RWPE2 (cell line): ENCODE measurements at regions not wholly inside any gene's neighbourhood (a gene's known extent, or its start where the extent isn't known, plus 50 kb on each side); places are given as distances from the start of the nearest gene placed in this dataset.
"Not testable (repeated sequence)": the region's sequence is repeated elsewhere in the genome, so short reads cannot be mapped to it uniquely, and the experiment has no call there.

Experiments used
- ATAC-seq: fragments of 200-7000 bp; cut with Tn5 transposase; 3 replicates; pipeline ENCODE4 v1.9.1; 2021; ENCODE audit warnings: low read depth
- DNase-seq: peaks from one replicate; pipeline ENCODE4 v3.0.0-alpha.2; 2020; ENCODE audit warnings: low spot score
- H3K27ac ChIP-seq: fragments of 450-650 bp; 2 replicates; pipeline ENCODE4 v1.5.1; 2017; ENCODE audit warnings: mild to moderate bottlenecking; ENCODE audit not compliant: poor library complexity, severe bottlenecking
- H3K27me3 ChIP-seq: fragments of 250-450 bp; sonication (Bioruptor Pico); 2 replicates; pipeline ENCODE4 v1.5.1; 2021; ENCODE audit warnings: mild to moderate bottlenecking, moderate library complexity; ENCODE audit not compliant: insufficient read depth, poor library complexity, severe bottlenecking
- H3K36me3 ChIP-seq: fragments of 250-450 bp; sonication (Bioruptor Pico); 2 replicates; pipeline ENCODE4 v1.5.1; 2020; ENCODE audit warnings: low read depth, mild to moderate bottlenecking, moderate library complexity
- H3K4me1 ChIP-seq: fragments of 250-450 bp; sonication (Bioruptor Pico); 2 replicates; pipeline ENCODE4 v1.5.1; 2021; ENCODE audit warnings: mild to moderate bottlenecking, moderate library complexity; ENCODE audit not compliant: insufficient read depth, poor library complexity, severe bottlenecking
- H3K4me3 ChIP-seq: fragments of 250-450 bp; sonication (Bioruptor Pico); 2 replicates; pipeline ENCODE4 v1.5.1; 2021; ENCODE audit warnings: mild to moderate bottlenecking, moderate library complexity; ENCODE audit not compliant: severe bottlenecking
- H3K9me3 ChIP-seq: fragments of 250-450 bp; sonication (Bioruptor Pico); 2 replicates; pipeline ENCODE4 v1.5.1; 2021; ENCODE audit warnings: mild to moderate bottlenecking, moderate library complexity; ENCODE audit not compliant: severe bottlenecking
- TF ChIP-seq, protein P1 (sequence below): fragments of 450-650 bp; IDR thresholded peaks from one replicate; pipeline ENCODE4 v1.5.1; 2017; ENCODE audit warnings: mild to moderate bottlenecking, moderate library complexity; ENCODE audit not compliant: poor library complexity, severe bottlenecking

DNA sequence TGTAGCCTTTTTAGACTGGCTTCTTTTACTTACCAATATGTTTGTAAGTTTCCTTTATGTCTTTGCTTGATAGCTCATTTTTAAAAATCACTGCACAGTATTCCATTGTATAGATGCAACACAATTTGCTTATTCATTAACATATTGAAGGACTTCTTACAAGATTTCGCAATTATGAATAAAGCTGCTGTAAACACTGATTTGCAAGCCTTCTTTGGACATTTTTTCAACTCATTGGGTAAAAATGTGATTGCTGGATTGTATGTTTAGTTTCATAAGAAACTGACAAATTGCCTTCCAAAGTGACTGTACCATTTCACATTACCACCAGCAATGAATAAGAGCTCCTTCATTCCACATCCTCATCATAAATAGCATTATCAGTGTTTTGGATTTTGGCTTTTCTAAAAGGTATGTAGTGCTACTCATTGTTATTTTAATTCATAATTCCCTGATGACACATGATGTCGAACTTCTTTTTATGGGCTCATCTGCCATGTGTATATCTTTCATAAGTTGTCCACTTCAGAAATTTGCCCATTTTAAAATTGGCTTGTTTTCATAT, 80.7 kb downstream of the TFAP2B start:
- TF ChIP-seq, protein P1, sequence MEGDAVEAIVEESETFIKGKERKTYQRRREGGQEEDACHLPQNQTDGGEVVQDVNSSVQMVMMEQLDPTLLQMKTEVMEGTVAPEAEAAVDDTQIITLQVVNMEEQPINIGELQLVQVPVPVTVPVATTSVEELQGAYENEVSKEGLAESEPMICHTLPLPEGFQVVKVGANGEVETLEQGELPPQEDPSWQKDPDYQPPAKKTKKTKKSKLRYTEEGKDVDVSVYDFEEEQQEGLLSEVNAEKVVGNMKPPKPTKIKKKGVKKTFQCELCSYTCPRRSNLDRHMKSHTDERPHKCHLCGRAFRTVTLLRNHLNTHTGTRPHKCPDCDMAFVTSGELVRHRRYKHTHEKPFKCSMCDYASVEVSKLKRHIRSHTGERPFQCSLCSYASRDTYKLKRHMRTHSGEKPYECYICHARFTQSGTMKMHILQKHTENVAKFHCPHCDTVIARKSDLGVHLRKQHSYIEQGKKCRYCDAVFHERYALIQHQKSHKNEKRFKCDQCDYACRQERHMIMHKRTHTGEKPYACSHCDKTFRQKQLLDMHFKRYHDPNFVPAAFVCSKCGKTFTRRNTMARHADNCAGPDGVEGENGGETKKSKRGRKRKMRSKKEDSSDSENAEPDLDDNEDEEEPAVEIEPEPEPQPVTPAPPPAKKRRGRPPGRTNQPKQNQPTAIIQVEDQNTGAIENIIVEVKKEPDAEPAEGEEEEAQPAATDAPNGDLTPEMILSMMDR = no peak
- DNase-seq (no peak), ATAC-seq (no peak)
- no peaks in the 10 kb centered on the region for H3K4me1 ChIP-seq
- H3K9me3 ChIP-seq = no peaks in the 10 kb centered on the region
- H3K27me3 ChIP-seq = no peaks in the 10 kb centered on the region
- H3K36me3 ChIP-seq = no peaks in the 10 kb centered on the region
- H3K4me3 ChIP-seq = no peak overlapping the region
- no peak overlapping the region for H3K27ac ChIP-seq

DNA sequence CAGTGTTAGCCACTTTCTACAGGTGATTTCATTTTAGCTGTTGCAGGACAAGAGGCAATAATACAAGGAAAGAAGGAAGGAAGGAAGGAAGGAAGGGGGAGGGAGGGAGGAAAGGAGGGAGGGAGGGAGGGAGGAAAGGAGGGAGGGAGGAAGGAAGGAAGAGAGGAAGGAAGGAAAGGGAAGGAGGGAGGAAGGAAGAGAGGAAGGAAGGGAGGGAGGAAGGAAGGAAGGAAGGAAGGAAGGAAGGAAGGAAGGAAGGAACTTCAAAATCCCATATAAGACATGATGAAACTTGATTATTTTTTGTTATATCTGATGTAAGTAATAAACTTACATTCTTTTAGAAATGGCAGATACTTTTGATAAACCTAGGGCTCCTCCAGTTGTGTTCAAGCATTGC, 83.6 kb downstream of the TFAP2B start:
- TF ChIP-seq, protein P1 = no peak
- DNase-seq = no peak
- Histone ChIP-seq H3K4me1 (no peaks in the 10 kb centered on the region), H3K27me3 (no peaks in the 10 kb centered on the region), H3K27ac (no peak overlapping the region), H3K4me3 (no peak overlapping the region), H3K9me3 (no peaks in the 10 kb centered on the region), H3K36me3 (no peaks in the 10 kb centered on the region)
- ATAC-seq = no peak

GRCh38 chr6:50905297-50905696, 86.6 kb downstream of the TFAP2B start:
- Histone ChIP-seq H3K36me3 (no peaks in the 10 kb centered on the region), H3K27ac (no peak overlapping the region), H3K27me3 (no peaks in the 10 kb centered on the region), H3K4me1 (no peaks in the 10 kb centered on the region), H3K4me3 (no peak overlapping the region), H3K9me3 (no peaks in the 10 kb centered on the region)
- no peak for ATAC-seq
- no peak for DNase-seq
- TF ChIP-seq, protein P1 = no peak

- Histone ChIP-seq H3K4me1 (no peaks in the 10 kb centered on the region), H3K27ac (no peak overlapping the region), H3K27me3 (no peaks in the 10 kb centered on the region), H3K36me3 (no peaks in the 10 kb centered on the region), H3K4me3 (no peak overlapping the region), H3K9me3 (no peaks in the 10 kb centered on the region)
- TF ChIP-seq, protein P1 = no peak
- ATAC-seq (no peak), DNase-seq (no peak)
Observed at GRCh38 chr6:50907565-50907964, 88.9 kb downstream of the TFAP2B start.

GRCh38 chr6:50913105-50913770, 94.6 kb downstream of the TFAP2B start:
- no peak for DNase-seq
- TF ChIP-seq, protein P1 = no peak
- no peaks in the 10 kb centered on the region for H3K4me1 ChIP-seq
- ATAC-seq = no peak
- no peaks in the 10 kb centered on the region for H3K9me3 ChIP-seq
- H3K27ac ChIP-seq = no peak overlapping the region
- H3K27me3 ChIP-seq = no peaks in the 10 kb centered on the region
- no peak overlapping the region for H3K4me3 ChIP-seq
- H3K36me3 ChIP-seq = no peaks in the 10 kb centered on the region

DNA sequence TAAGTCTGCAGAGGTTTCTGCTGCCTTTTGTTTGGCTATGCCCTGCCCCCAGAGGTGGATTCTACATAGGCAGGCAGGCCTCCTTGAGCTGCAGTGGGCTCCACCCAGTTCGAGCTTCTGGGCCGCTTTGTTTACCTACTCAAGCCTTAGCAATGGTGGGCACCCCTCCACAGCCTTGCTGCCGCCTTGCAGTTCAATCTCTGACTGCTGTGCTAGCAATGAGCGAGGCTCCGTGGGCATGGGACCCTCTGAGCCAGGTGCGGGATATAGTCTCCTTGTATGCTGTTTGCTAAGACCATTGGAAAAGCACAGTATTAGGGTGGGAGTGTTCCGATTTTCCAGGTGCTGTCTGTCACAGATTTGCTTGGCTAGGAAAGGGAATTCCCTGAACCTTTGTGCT, 102.7 kb downstream of the TFAP2B start:
- H3K27ac ChIP-seq, H3K4me1 ChIP-seq, H3K9me3 ChIP-seq, ATAC-seq, H3K36me3 ChIP-seq, H3K4me3 ChIP-seq, DNase-seq, H3K27me3 ChIP-seq: not testable (repeated sequence)
